Tibial nerve (tissue), 4 donors: ENCODE measurements at regions not wholly inside any gene's neighbourhood (a gene's known extent, or its start where the extent isn't known, plus 50 kb on each side); places are given as distances from the start of the nearest gene placed in this dataset.

Source experiments
- EP300 ChIP-seq, 2 donors: sonication (generic); formaldehyde crosslinking; IDR thresholded peaks; one replicate each; pipeline ENCODE4 v1.6.1; 2017; ENCODE audit warnings: antibody characterized with exemption in 2 of 2, mild to moderate bottlenecking in 1 of 2
- POLR2A ChIP-seq, 2 donors: fragments of 450-650 bp; IDR thresholded peaks; one replicate each; pipeline ENCODE4 v1.6.1; 2017; ENCODE audit warnings: antibody characterized with exemption in 2 of 2, mild to moderate bottlenecking in 2 of 2, moderate library complexity in 2 of 2
- TF ChIP-seq, protein P1 (sequence below), 5 experiments: fragments of 200-600 bp in 3 of 5; fragments of 450-650 bp in 2 of 5; sonication (generic) in 3 of 5; IDR thresholded peaks; one replicate each; pipeline ENCODE4 v1.5.1; 2016 to 2019; ENCODE audit warnings: antibody characterized with exemption in 5 of 5, mild to moderate bottlenecking in 3 of 5, moderate library complexity in 2 of 5

GRCh38 chr1:5745800-5746610 is 246.2 kb downstream of the NPHP4 start:
- TF ChIP-seq POLR2A (IDR thresholded peaks at IDR 0.05) = no peak
- TF ChIP-seq, protein P1, sequence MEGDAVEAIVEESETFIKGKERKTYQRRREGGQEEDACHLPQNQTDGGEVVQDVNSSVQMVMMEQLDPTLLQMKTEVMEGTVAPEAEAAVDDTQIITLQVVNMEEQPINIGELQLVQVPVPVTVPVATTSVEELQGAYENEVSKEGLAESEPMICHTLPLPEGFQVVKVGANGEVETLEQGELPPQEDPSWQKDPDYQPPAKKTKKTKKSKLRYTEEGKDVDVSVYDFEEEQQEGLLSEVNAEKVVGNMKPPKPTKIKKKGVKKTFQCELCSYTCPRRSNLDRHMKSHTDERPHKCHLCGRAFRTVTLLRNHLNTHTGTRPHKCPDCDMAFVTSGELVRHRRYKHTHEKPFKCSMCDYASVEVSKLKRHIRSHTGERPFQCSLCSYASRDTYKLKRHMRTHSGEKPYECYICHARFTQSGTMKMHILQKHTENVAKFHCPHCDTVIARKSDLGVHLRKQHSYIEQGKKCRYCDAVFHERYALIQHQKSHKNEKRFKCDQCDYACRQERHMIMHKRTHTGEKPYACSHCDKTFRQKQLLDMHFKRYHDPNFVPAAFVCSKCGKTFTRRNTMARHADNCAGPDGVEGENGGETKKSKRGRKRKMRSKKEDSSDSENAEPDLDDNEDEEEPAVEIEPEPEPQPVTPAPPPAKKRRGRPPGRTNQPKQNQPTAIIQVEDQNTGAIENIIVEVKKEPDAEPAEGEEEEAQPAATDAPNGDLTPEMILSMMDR (IDR thresholded peaks at IDR 0.05) = peak; percentile 75 to 93 (median 91)
- TF ChIP-seq EP300 (IDR thresholded peaks at IDR 0.05) = no peak
